ENCODE measurements at regions not wholly inside any gene's neighbourhood (a gene's known extent, or its start where the extent isn't known, plus 50 kb on each side); places are given as distances from the start of the nearest gene placed in this dataset.
A peak's percentile ranks its signal among the peaks of the same experiment; 100 is the strongest.

GRCh38 chr2:12594590-12594989 lies 122.1 kb upstream of the TRIB2 start:
- Histone ChIP-seq H3K4me1 (ENCODE audit: control insufficient read depth in 2 of 2, insufficient read depth in 2 of 2, low read length in 2 of 2) (peaks cover 0 to 15% of the 10 kb centered on the region in 2 donors), H3K36me3 (ENCODE audit: control insufficient read depth in 2 of 3, insufficient read depth in 3 of 3, low read length in 3 of 3) (no peaks in the 10 kb centered on the region), H3K4me3 (ENCODE audit: low read length) (no peak overlapping the region), H3K27me3 (ENCODE audit: control insufficient read depth in 2 of 2, insufficient read depth in 2 of 2, low read length in 2 of 2) (no peaks in the 10 kb centered on the region), H3K9me3 (ENCODE audit: control insufficient read depth in 2 of 3, low read length in 3 of 3) (no peaks in the 10 kb centered on the region), H3K27ac (ENCODE audit: low read depth, low read length) (no peak overlapping the region)
- intact Hi-C loops (cut with micrococcal nuclease) = no loop called here
- ChIA-PET CTCF (no interaction called here), POLR2A (no interaction called here)
- Mint-ChIP-seq H3K4me1 (peaks cover 0 to 34% (median 18%) of the 10 kb centered on the region in 7 donors), H3K36me3 (no peaks in the 10 kb centered on the region), H3K4me3 (no peak overlapping the region), H3K27me3 (no peaks in the 10 kb centered on the region), H3K27ac (no peak overlapping the region), H3K9me3 (peaks cover 0 to 8% (median 0%) of the 10 kb centered on the region in 11 donors)
- no peak for DNase-seq
- no peak for ATAC-seq

- Histone ChIP-seq H3K9me3 (ENCODE audit: control insufficient read depth in 2 of 3, low read length in 3 of 3) (no peaks in the 10 kb centered on the region), H3K4me3 (ENCODE audit: low read length) (no peak overlapping the region), H3K27me3 (ENCODE audit: control insufficient read depth in 2 of 2, insufficient read depth in 2 of 2, low read length in 2 of 2) (no peaks in the 10 kb centered on the region), H3K4me1 (ENCODE audit: control insufficient read depth in 2 of 2, insufficient read depth in 2 of 2, low read length in 2 of 2) (peaks cover 0 to 7% of the 10 kb centered on the region in 2 donors), H3K36me3 (ENCODE audit: control insufficient read depth in 2 of 3, insufficient read depth in 3 of 3, low read length in 3 of 3) (no peaks in the 10 kb centered on the region), H3K27ac (ENCODE audit: low read depth, low read length) (no peak overlapping the region)
- POLR2A ChIA-PET = interaction anchor here (1.4 kb wide), 1 partner anchor 120 kb away, joined by 3 read pairs; the partner anchor contains the start of gene TRIB2
- DNase-seq (no peak), ATAC-seq (no peak)
- intact Hi-C loops (cut with micrococcal nuclease) = no loop called here
- Mint-ChIP-seq H3K36me3 (peaks cover 0 to 6% (median 1%) of the 10 kb centered on the region in 5 donors), H3K27me3 (peaks cover 0 to 11% (median 0%) of the 10 kb centered on the region in 5 donors), H3K27ac (peak overlapping the region in 1 of 9 donors; percentile 37), H3K4me3 (no peak overlapping the region), H3K9me3 (peaks cover 0 to 13% (median 0%) of the 10 kb centered on the region in 11 donors), H3K4me1 (peaks cover 0 to 20% (median 17%) of the 10 kb centered on the region in 7 donors)
- CTCF ChIA-PET = no interaction called here
These were observed 120.0 kb upstream of the TRIB2 start for GRCh38 chr2:12596771-12597170.

- intact Hi-C loops (cut with micrococcal nuclease) = no loop called here
- Mint-ChIP-seq H3K36me3 (peaks cover 0 to 6% (median 4%) of the 10 kb centered on the region in 5 donors), H3K27ac (peak overlapping the region in 1 of 9 donors; percentile 72), H3K4me3 (no peak overlapping the region), H3K27me3 (peaks cover 0 to 14% (median 0%) of the 10 kb centered on the region in 5 donors), H3K4me1 (peaks cover 0 to 23% (median 14%) of the 10 kb centered on the region in 7 donors), H3K9me3 (peaks cover 0 to 15% (median 0%) of the 10 kb centered on the region in 11 donors)
- ChIA-PET POLR2A (interaction anchor here (0.6 to 1.4 kb wide), 2 partner anchors 39 to 119 kb away, joined by 3 read pairs; partner anchors contain the start of gene TRIB2), CTCF (no interaction called here)
- Histone ChIP-seq H3K27ac (ENCODE audit: low read depth, low read length) (no peak overlapping the region), H3K27me3 (ENCODE audit: control insufficient read depth in 2 of 2, insufficient read depth in 2 of 2, low read length in 2 of 2) (no peaks in the 10 kb centered on the region), H3K4me1 (ENCODE audit: control insufficient read depth in 2 of 2, insufficient read depth in 2 of 2, low read length in 2 of 2) (peaks cover 0 to 7% of the 10 kb centered on the region in 2 donors), H3K9me3 (ENCODE audit: control insufficient read depth in 2 of 3, low read length in 3 of 3) (no peaks in the 10 kb centered on the region), H3K36me3 (ENCODE audit: control insufficient read depth in 2 of 3, insufficient read depth in 3 of 3, low read length in 3 of 3) (no peaks in the 10 kb centered on the region), H3K4me3 (ENCODE audit: low read length) (no peak overlapping the region)
- no peak for DNase-seq
- ATAC-seq = no peak
These were observed 119.1 kb upstream of the TRIB2 start for GRCh38 chr2:12597610-12598009.

GRCh38 chr2:12602661-12603060 lies 114.1 kb upstream of the TRIB2 start:
- Histone ChIP-seq H3K36me3 (ENCODE audit: control insufficient read depth in 2 of 3, insufficient read depth in 3 of 3, low read length in 3 of 3) (no peaks in the 10 kb centered on the region), H3K9me3 (ENCODE audit: control insufficient read depth in 2 of 3, low read length in 3 of 3) (no peaks in the 10 kb centered on the region), H3K27ac (ENCODE audit: low read depth, low read length) (no peak overlapping the region), H3K4me1 (ENCODE audit: control insufficient read depth in 2 of 2, insufficient read depth in 2 of 2, low read length in 2 of 2) (peaks cover 0 to 14% of the 10 kb centered on the region in 2 donors), H3K4me3 (ENCODE audit: low read length) (no peak overlapping the region), H3K27me3 (ENCODE audit: control insufficient read depth in 2 of 2, insufficient read depth in 2 of 2, low read length in 2 of 2) (no peaks in the 10 kb centered on the region)
- Mint-ChIP-seq H3K4me1 (peaks cover 5 to 44% (median 32%) of the 10 kb centered on the region in 7 donors), H3K27me3 (peaks cover 0 to 22% (median 0%) of the 10 kb centered on the region in 5 donors), H3K9me3 (peaks cover 0 to 11% (median 0%) of the 10 kb centered on the region in 11 donors), H3K36me3 (peaks cover 0 to 13% (median 4%) of the 10 kb centered on the region in 5 donors), H3K27ac (no peak overlapping the region), H3K4me3 (no peak overlapping the region)
- POLR2A ChIA-PET = no interaction called here
- DNase-seq = no peak
- intact Hi-C loops (cut with micrococcal nuclease) = no loop called here
- ATAC-seq = no peak
- CTCF ChIA-PET = no interaction called here

GRCh38 chr2:12603781-12604295 lies 112.9 kb upstream of the TRIB2 start:
- Mint-ChIP-seq H3K27me3 (peaks cover 0 to 25% (median 0%) of the 10 kb centered on the region in 5 donors), H3K9me3 (peaks cover 0 to 11% (median 0%) of the 10 kb centered on the region in 11 donors), H3K27ac (peak overlapping the region in 1 of 9 donors; percentile 59), H3K4me3 (no peak overlapping the region), H3K36me3 (peaks cover 0 to 15% (median 4%) of the 10 kb centered on the region in 5 donors), H3K4me1 (peaks cover 7 to 39% (median 26%) of the 10 kb centered on the region in 7 donors)
- POLR2A ChIA-PET = interaction anchor here (0.7 kb wide), 1 partner anchor 68 kb away, joined by 4 read pairs; no protein-coding TSS in a partner anchor
- H3K36me3 ChIP-seq (ENCODE audit: control insufficient read depth in 2 of 3, insufficient read depth in 3 of 3, low read length in 3 of 3) = no peaks in the 10 kb centered on the region
- peaks cover 0 to 10% of the 10 kb centered on the region in 2 donors for H3K4me1 ChIP-seq (ENCODE audit: control insufficient read depth in 2 of 2, insufficient read depth in 2 of 2, low read length in 2 of 2)
- CTCF ChIA-PET = interaction anchor here (1.0 kb wide), 1 partner anchor 114 kb away, joined by 3 read pairs; no protein-coding TSS in a partner anchor
- H3K9me3 ChIP-seq (ENCODE audit: control insufficient read depth in 2 of 3, low read length in 3 of 3) = no peaks in the 10 kb centered on the region
- ATAC-seq = no peak
- no peaks in the 10 kb centered on the region for H3K27me3 ChIP-seq (ENCODE audit: control insufficient read depth in 2 of 2, insufficient read depth in 2 of 2, low read length in 2 of 2)
- no peak overlapping the region for H3K27ac ChIP-seq (ENCODE audit: low read depth, low read length)
- intact Hi-C loops (cut with micrococcal nuclease) = no loop called here
- no peak for DNase-seq
- H3K4me3 ChIP-seq (ENCODE audit: low read length) = no peak overlapping the region

- no peak overlapping the region for H3K27ac ChIP-seq (ENCODE audit: low read depth, low read length)
- Mint-ChIP-seq H3K9me3 (peaks cover 0 to 11% (median 0%) of the 10 kb centered on the region in 11 donors), H3K27ac (no peak overlapping the region), H3K36me3 (peaks cover 0 to 15% (median 4%) of the 10 kb centered on the region in 5 donors), H3K27me3 (peaks cover 0 to 25% (median 0%) of the 10 kb centered on the region in 5 donors), H3K4me3 (no peak overlapping the region), H3K4me1 (peaks cover 7 to 39% (median 26%) of the 10 kb centered on the region in 7 donors)
- H3K36me3 ChIP-seq (ENCODE audit: control insufficient read depth in 2 of 3, insufficient read depth in 3 of 3, low read length in 3 of 3) = no peaks in the 10 kb centered on the region
- H3K4me1 ChIP-seq (ENCODE audit: control insufficient read depth in 2 of 2, insufficient read depth in 2 of 2, low read length in 2 of 2) = peaks cover 0 to 10% of the 10 kb centered on the region in 2 donors
- POLR2A ChIA-PET = interaction anchor here (0.9 kb wide), 1 partner anchor 16 kb away, joined by 3 read pairs; no protein-coding TSS in a partner anchor
- H3K9me3 ChIP-seq (ENCODE audit: control insufficient read depth in 2 of 3, low read length in 3 of 3) = no peaks in the 10 kb centered on the region
- no peak for ATAC-seq
- intact Hi-C loops (cut with micrococcal nuclease) = no loop called here
- CTCF ChIA-PET = no interaction called here
- no peak for DNase-seq
- no peaks in the 10 kb centered on the region for H3K27me3 ChIP-seq (ENCODE audit: control insufficient read depth in 2 of 2, insufficient read depth in 2 of 2, low read length in 2 of 2)
- H3K4me3 ChIP-seq (ENCODE audit: low read length) = no peak overlapping the region
These were observed 112.4 kb upstream of the TRIB2 start for GRCh38 chr2:12604341-12604740.

Data from naive thymus-derived CD4-positive, alpha-beta T cell (primary cell).